ENCODE measurements at regions not wholly inside any gene's neighbourhood (a gene's known extent, or its start where the extent isn't known, plus 50 kb on each side); places are given as distances from the start of the nearest gene placed in this dataset.

DNA sequence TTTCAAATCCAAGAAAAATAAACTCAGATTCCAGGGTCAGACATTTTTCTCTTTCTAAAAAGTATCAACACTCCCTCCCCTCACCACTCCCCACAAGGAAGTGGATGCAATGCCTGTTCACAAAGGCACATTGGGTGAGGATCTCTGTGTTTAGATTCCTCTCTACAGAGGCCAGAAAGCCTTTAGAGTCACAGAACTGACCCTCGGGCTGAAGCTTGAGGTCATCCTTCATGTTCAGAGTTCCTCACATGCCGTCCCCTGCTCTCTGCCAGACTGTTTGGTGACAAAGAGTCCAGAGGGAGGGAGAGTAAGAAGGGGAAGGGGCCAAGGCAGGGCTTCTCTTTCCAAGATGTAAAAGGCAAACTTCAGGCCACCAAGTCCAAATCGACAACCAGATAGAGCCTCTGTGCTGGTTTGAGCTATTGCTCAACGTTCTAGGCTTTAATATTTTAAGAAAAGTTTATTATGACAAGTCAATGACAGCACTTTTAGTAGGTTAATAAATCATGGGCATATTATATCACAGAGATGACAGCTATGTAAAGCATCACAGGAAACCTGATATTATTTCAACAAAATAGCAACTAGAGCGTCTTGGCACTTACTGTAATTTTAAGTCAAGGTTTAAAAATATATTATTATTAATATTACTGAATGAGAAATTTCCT, 269.4 kb downstream of the ETAA1 start:
- Histone ChIP-seq H3K27me3 (ENCODE audit: control insufficient read depth, insufficient read depth, low read length) (no peaks in the 10 kb centered on the region), H3K27ac (ENCODE audit: low read length) (no peak overlapping the region), H3K4me1 (ENCODE audit: control insufficient read depth, insufficient read depth, low read length) (no peaks in the 10 kb centered on the region), H3K4me3 (ENCODE audit: low read length) (no peak overlapping the region), H3K9me3 (ENCODE audit: control insufficient read depth, insufficient read depth, low read length) (no peaks in the 10 kb centered on the region), H3K36me3 (ENCODE audit: control insufficient read depth, insufficient read depth, low read length) (no peaks in the 10 kb centered on the region)
- Mint-ChIP-seq H3K4me1 (no peaks in the 10 kb centered on the region), H3K27me3 (ENCODE audit: low read depth in 2 of 2) (peaks cover 0 to 13% of the 10 kb centered on the region in 2 donors), H3K4me3 (no peak overlapping the region), H3K36me3 (no peaks in the 10 kb centered on the region), H3K9me3 (no peaks in the 10 kb centered on the region), H3K27ac (no peak overlapping the region)
- ATAC-seq, result no peak
- no peak for DNase-seq
- TF ChIP-seq, protein P1, sequence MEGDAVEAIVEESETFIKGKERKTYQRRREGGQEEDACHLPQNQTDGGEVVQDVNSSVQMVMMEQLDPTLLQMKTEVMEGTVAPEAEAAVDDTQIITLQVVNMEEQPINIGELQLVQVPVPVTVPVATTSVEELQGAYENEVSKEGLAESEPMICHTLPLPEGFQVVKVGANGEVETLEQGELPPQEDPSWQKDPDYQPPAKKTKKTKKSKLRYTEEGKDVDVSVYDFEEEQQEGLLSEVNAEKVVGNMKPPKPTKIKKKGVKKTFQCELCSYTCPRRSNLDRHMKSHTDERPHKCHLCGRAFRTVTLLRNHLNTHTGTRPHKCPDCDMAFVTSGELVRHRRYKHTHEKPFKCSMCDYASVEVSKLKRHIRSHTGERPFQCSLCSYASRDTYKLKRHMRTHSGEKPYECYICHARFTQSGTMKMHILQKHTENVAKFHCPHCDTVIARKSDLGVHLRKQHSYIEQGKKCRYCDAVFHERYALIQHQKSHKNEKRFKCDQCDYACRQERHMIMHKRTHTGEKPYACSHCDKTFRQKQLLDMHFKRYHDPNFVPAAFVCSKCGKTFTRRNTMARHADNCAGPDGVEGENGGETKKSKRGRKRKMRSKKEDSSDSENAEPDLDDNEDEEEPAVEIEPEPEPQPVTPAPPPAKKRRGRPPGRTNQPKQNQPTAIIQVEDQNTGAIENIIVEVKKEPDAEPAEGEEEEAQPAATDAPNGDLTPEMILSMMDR (IDR thresholded peaks at IDR 0.05), result no peak
- WGBS (ENCODE audit: insufficient coverage), result 83% methylated on average over 4 of the region's 5 CpGs
- intact Hi-C loops (cut with micrococcal nuclease), result no loop called here

DNA sequence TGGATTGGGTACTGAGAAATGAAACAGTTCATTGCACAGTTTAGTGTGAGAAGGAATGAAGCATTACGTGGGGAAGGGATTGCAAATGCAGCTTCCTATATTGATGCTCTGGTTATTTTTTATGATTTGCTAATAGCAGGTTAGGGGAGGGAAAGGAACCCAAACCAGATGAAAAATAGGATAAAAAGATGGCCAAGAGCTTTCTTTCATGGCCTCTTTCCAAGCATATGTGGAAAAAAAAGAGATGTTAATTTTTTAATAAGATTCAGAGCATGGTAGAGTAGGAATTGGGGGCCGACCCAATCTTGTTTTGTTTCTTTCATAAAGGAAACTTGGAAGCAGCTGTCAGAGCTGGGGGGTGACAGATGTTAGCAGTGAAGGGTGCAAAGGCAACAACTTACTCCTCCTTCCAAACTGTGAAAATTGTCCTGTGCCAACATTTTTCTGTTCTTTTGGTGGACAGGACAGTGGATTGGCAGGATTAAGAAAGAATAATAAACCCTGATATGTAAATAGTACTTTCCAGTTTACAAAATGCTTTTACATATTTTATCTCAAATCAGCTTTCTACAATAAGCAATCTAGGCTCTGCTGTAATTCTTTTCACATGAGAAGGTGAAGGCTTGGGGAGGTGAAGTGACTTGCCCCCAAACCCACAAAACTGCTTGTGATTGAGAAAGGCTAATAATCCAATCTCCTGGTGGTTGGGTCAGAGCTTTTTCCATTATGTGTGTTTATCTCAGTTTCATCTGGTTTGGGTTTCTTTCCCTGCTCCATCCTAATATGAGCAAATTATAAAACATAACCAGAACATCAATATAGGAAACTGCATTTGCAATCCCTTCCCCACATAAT, 270.1 kb downstream of the ETAA1 start:
- intact Hi-C loops (cut with micrococcal nuclease), result no loop called here
- no peaks in the 10 kb centered on the region for H3K36me3 Mint-ChIP-seq
- H3K4me3 Mint-ChIP-seq, result no peak overlapping the region
- H3K27me3 Mint-ChIP-seq (ENCODE audit: low read depth in 2 of 2), result peaks cover 0 to 13% of the 10 kb centered on the region in 2 donors
- ATAC-seq, result no peak
- no peak for DNase-seq
- H3K27ac Mint-ChIP-seq, result no peak overlapping the region
- TF ChIP-seq, protein P1 (IDR thresholded peaks at IDR 0.05), result no peak
- no peaks in the 10 kb centered on the region for H3K27me3 ChIP-seq (ENCODE audit: control insufficient read depth, insufficient read depth, low read length)
- no peaks in the 10 kb centered on the region for H3K36me3 ChIP-seq (ENCODE audit: control insufficient read depth, insufficient read depth, low read length)
- no peaks in the 10 kb centered on the region for H3K9me3 ChIP-seq (ENCODE audit: control insufficient read depth, insufficient read depth, low read length)
- WGBS (ENCODE audit: insufficient coverage), result 100% methylated on average over 2 of the region's 2 CpGs
- H3K4me1 Mint-ChIP-seq, result no peaks in the 10 kb centered on the region
- no peaks in the 10 kb centered on the region for H3K4me1 ChIP-seq (ENCODE audit: control insufficient read depth, insufficient read depth, low read length)
- H3K9me3 Mint-ChIP-seq, result no peaks in the 10 kb centered on the region
- no peak overlapping the region for H3K27ac ChIP-seq (ENCODE audit: low read length)
- H3K4me3 ChIP-seq (ENCODE audit: low read length), result no peak overlapping the region

DNA sequence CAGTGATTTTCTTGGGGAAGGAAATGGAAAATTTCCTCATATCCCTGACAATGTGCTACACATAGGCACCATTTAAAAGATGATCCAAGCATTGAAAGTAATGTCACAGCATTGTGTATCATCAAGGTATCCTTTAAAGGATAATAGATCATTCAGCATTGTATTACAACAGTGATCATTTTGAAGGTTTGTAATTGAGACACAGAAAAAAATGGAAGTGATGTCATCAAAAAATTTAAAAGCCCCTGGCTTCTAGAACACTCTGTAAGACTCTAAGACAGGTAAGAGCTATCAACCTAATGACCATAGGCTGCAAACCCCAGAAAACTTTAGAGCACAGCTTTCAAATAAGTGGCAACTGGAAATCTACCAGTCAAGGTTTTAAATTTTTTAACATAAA, 271.4 kb downstream of the ETAA1 start:
- intact Hi-C loops (cut with micrococcal nuclease), result no loop called here
- Mint-ChIP-seq H3K27me3 (ENCODE audit: low read depth in 2 of 2) (peaks cover 0 to 7% of the 10 kb centered on the region in 2 donors), H3K27ac (no peak overlapping the region), H3K36me3 (no peaks in the 10 kb centered on the region), H3K9me3 (no peaks in the 10 kb centered on the region), H3K4me1 (no peaks in the 10 kb centered on the region), H3K4me3 (no peak overlapping the region)
- no peak overlapping the region for H3K4me3 ChIP-seq (ENCODE audit: low read length)
- H3K4me1 ChIP-seq (ENCODE audit: control insufficient read depth, insufficient read depth, low read length), result no peaks in the 10 kb centered on the region
- TF ChIP-seq, protein P1 (IDR thresholded peaks at IDR 0.05), result no peak
- ATAC-seq (no peak), DNase-seq (no peak)
- H3K36me3 ChIP-seq (ENCODE audit: control insufficient read depth, insufficient read depth, low read length), result no peaks in the 10 kb centered on the region
- no peaks in the 10 kb centered on the region for H3K9me3 ChIP-seq (ENCODE audit: control insufficient read depth, insufficient read depth, low read length)
- no peak overlapping the region for H3K27ac ChIP-seq (ENCODE audit: low read length)
- no peaks in the 10 kb centered on the region for H3K27me3 ChIP-seq (ENCODE audit: control insufficient read depth, insufficient read depth, low read length)

All from natural killer cell (primary cell).